Vagina (tissue), 2 donors: ENCODE measurements at regions not wholly inside any gene's neighbourhood (a gene's known extent, or its start where the extent isn't known, plus 50 kb on each side); places are given as distances from the start of the nearest gene placed in this dataset.

Experiments used
- POLR2A ChIP-seq, 2 donors: fragments of 450-650 bp; IDR thresholded peaks; one replicate each; pipeline ENCODE4 v1.6.1; 2017; ENCODE audit warnings: antibody characterized with exemption in 2 of 2, mild to moderate bottlenecking in 2 of 2, moderate library complexity in 2 of 2
- POLR2AphosphoS5 ChIP-seq, 2 donors: sonication (generic); formaldehyde crosslinking; IDR thresholded peaks; one replicate each; pipeline ENCODE4 v1.9.0; 2017; ENCODE audit warnings: antibody characterized with exemption in 2 of 2, mild to moderate bottlenecking in 2 of 2, low read depth in 1 of 2; ENCODE audit not compliant: insufficient read depth in 1 of 2
- TF ChIP-seq, protein P1 (sequence below), 3 experiments: fragments of 450-650 bp in 2 of 3; fragments of 200-600 bp in 1 of 3; sonication (generic) in 1 of 3; IDR thresholded peaks; one replicate each; pipeline ENCODE4 v1.5.1; 2017 to 2019; ENCODE audit warnings: antibody characterized with exemption in 3 of 3, mild to moderate bottlenecking in 2 of 3, moderate library complexity in 2 of 3

DNA sequence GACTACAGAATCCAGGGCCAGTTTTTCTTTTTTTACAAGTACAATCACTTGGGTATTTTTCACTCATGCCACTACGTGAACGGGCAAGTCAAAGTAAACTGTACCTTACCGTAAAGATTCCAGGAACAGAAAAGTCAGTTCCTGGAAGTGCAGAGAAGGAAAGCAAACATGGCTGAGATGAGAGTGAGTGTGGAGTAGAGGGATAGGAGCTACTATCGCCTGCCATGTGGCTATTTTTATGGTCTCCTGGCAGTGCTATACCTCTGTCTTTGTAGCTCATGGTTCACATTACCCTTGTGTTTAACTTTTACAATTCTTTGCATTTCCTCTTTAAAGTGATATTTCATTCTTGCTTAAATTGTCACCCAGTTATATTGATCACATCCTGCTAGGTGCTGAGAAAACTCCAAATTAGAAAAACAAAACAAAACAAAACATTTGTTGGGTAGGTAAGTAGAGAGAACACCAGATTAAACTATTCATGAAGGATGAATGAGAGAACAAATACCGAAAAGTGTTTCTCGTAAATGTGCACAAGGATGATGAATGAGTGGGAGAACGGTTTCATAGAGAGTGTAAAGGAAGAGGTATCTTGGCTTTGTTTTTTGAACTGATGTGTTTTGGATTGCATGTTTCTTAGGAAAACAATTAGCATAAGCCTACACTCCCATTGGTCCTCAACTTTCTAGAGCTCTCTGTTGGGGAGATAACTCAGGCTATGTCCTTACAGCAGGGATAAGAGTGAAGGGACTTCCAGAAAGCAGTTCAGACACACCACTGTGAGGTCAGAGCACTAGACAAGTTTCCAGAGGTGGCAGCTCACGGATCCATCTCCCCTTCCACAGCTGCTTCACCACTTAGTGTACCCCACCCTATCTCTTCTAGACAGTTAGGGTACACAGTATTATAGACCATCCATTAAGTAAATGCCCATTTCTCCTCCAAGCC lies 163.7 kb downstream of the IPO8 start:
- TF ChIP-seq, protein P1, sequence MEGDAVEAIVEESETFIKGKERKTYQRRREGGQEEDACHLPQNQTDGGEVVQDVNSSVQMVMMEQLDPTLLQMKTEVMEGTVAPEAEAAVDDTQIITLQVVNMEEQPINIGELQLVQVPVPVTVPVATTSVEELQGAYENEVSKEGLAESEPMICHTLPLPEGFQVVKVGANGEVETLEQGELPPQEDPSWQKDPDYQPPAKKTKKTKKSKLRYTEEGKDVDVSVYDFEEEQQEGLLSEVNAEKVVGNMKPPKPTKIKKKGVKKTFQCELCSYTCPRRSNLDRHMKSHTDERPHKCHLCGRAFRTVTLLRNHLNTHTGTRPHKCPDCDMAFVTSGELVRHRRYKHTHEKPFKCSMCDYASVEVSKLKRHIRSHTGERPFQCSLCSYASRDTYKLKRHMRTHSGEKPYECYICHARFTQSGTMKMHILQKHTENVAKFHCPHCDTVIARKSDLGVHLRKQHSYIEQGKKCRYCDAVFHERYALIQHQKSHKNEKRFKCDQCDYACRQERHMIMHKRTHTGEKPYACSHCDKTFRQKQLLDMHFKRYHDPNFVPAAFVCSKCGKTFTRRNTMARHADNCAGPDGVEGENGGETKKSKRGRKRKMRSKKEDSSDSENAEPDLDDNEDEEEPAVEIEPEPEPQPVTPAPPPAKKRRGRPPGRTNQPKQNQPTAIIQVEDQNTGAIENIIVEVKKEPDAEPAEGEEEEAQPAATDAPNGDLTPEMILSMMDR (IDR thresholded peaks at IDR 0.05): no peak
- TF ChIP-seq POLR2A (IDR thresholded peaks at IDR 0.05): no peak
- no peak for TF ChIP-seq POLR2AphosphoS5 (IDR thresholded peaks at IDR 0.05; ENCODE audit: insufficient read depth in 1 of 2, low read depth in 1 of 2)
